HG03457 (cell line): ENCODE measurements at regions not wholly inside any gene's neighbourhood (a gene's known extent, or its start where the extent isn't known, plus 50 kb on each side); places are given as distances from the start of the nearest gene placed in this dataset.

Experiments used
- ATAC-seq: cut with Tn5 transposase; IDR thresholded peaks from one replicate; pipeline ENCODE4 v1.9.1; 2021; ENCODE audit warnings: moderate number of reproducible peaks; ENCODE audit not compliant: unreplicated experiment

- ATAC-seq, result no peak
Observed at GRCh38 chr12:69094606-69095216, 144.7 kb upstream of the CPSF6 start.

- no peak for ATAC-seq
Observed at GRCh38 chr12:69095765-69096477, 143.4 kb upstream of the CPSF6 start.

GRCh38 chr12:69096669-69097335 lies 142.6 kb upstream of the CPSF6 start:
- ATAC-seq, result no peak

- ATAC-seq, result no peak
Observed at GRCh38 chr12:69097619-69098368, 141.6 kb upstream of the CPSF6 start.

- no peak for ATAC-seq
Observed at GRCh38 chr12:69099201-69099837, 140.1 kb upstream of the CPSF6 start.

GRCh38 chr12:69101505-69101904 lies 137.9 kb upstream of the CPSF6 start:
- no peak for ATAC-seq

- ATAC-seq, result no peak
Observed at GRCh38 chr12:69102856-69103255, 136.5 kb upstream of the CPSF6 start.

- no peak for ATAC-seq
Observed at GRCh38 chr12:69105101-69105962, 134.0 kb upstream of the CPSF6 start.

- no peak for ATAC-seq
Observed at GRCh38 chr12:69106482-69107118, 132.8 kb upstream of the CPSF6 start.

- no peak for ATAC-seq
Observed at GRCh38 chr12:69107541-69107940, 131.8 kb upstream of the CPSF6 start.

- no peak for ATAC-seq
Observed at GRCh38 chr12:69108037-69108436, 131.3 kb upstream of the CPSF6 start.

- ATAC-seq, result no peak
Observed at GRCh38 chr12:69112616-69113015, 126.8 kb upstream of the CPSF6 start.

GRCh38 chr12:69115099-69115498 lies 124.3 kb upstream of the CPSF6 start:
- ATAC-seq, result no peak

GRCh38 chr12:69115951-69116350 lies 123.4 kb upstream of the CPSF6 start:
- no peak for ATAC-seq

GRCh38 chr12:69117566-69118266 lies 121.7 kb upstream of the CPSF6 start:
- ATAC-seq, result no peak

- no peak for ATAC-seq
Observed at GRCh38 chr12:69118516-69118915, 120.9 kb upstream of the CPSF6 start.

- no peak for ATAC-seq
Observed at GRCh38 chr12:69119770-69120169, 119.6 kb upstream of the CPSF6 start.

GRCh38 chr12:69120354-69120753 lies 119.0 kb upstream of the CPSF6 start:
- no peak for ATAC-seq

GRCh38 chr12:69123311-69123710 lies 116.1 kb upstream of the CPSF6 start:
- ATAC-seq, result no peak
